ENCODE measurements at regions not wholly inside any gene's neighbourhood (a gene's known extent, or its start where the extent isn't known, plus 50 kb on each side); places are given as distances from the start of the nearest gene placed in this dataset.

DNA sequence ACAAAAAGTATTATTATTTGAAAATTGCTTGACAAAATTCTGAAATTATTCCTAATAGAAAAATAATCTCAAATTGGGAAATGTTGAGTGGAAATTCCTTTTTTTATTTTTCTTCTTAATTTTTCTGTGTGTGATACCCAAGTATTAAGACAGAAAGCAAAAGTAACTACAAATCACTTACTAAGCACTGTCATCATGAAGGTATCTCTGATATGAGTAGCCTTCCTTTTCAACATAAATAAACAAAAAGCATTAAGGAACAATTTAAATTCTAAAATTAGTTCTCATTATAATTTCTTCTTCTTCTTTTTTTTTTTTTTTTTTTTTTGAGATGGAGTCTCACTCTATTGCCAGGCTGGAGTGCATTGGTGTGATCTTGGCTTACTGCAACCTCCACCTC lies 174.2 kb upstream of the RBMS1 start (continued):
- TF ChIP-seq, protein P1, sequence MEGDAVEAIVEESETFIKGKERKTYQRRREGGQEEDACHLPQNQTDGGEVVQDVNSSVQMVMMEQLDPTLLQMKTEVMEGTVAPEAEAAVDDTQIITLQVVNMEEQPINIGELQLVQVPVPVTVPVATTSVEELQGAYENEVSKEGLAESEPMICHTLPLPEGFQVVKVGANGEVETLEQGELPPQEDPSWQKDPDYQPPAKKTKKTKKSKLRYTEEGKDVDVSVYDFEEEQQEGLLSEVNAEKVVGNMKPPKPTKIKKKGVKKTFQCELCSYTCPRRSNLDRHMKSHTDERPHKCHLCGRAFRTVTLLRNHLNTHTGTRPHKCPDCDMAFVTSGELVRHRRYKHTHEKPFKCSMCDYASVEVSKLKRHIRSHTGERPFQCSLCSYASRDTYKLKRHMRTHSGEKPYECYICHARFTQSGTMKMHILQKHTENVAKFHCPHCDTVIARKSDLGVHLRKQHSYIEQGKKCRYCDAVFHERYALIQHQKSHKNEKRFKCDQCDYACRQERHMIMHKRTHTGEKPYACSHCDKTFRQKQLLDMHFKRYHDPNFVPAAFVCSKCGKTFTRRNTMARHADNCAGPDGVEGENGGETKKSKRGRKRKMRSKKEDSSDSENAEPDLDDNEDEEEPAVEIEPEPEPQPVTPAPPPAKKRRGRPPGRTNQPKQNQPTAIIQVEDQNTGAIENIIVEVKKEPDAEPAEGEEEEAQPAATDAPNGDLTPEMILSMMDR (conservative IDR thresholded peaks at IDR 0.05; ENCODE audit: low read depth in 2 of 2): no peak
- TF ChIP-seq NANOG (IDR thresholded peaks at IDR 0.05; ENCODE audit: borderline replicate concordance) (no peak), JUNB (IDR thresholded peaks at IDR 0.05; ENCODE audit: unreplicated experiment) (no peak)
- TF ChIP-seq, protein P2, sequence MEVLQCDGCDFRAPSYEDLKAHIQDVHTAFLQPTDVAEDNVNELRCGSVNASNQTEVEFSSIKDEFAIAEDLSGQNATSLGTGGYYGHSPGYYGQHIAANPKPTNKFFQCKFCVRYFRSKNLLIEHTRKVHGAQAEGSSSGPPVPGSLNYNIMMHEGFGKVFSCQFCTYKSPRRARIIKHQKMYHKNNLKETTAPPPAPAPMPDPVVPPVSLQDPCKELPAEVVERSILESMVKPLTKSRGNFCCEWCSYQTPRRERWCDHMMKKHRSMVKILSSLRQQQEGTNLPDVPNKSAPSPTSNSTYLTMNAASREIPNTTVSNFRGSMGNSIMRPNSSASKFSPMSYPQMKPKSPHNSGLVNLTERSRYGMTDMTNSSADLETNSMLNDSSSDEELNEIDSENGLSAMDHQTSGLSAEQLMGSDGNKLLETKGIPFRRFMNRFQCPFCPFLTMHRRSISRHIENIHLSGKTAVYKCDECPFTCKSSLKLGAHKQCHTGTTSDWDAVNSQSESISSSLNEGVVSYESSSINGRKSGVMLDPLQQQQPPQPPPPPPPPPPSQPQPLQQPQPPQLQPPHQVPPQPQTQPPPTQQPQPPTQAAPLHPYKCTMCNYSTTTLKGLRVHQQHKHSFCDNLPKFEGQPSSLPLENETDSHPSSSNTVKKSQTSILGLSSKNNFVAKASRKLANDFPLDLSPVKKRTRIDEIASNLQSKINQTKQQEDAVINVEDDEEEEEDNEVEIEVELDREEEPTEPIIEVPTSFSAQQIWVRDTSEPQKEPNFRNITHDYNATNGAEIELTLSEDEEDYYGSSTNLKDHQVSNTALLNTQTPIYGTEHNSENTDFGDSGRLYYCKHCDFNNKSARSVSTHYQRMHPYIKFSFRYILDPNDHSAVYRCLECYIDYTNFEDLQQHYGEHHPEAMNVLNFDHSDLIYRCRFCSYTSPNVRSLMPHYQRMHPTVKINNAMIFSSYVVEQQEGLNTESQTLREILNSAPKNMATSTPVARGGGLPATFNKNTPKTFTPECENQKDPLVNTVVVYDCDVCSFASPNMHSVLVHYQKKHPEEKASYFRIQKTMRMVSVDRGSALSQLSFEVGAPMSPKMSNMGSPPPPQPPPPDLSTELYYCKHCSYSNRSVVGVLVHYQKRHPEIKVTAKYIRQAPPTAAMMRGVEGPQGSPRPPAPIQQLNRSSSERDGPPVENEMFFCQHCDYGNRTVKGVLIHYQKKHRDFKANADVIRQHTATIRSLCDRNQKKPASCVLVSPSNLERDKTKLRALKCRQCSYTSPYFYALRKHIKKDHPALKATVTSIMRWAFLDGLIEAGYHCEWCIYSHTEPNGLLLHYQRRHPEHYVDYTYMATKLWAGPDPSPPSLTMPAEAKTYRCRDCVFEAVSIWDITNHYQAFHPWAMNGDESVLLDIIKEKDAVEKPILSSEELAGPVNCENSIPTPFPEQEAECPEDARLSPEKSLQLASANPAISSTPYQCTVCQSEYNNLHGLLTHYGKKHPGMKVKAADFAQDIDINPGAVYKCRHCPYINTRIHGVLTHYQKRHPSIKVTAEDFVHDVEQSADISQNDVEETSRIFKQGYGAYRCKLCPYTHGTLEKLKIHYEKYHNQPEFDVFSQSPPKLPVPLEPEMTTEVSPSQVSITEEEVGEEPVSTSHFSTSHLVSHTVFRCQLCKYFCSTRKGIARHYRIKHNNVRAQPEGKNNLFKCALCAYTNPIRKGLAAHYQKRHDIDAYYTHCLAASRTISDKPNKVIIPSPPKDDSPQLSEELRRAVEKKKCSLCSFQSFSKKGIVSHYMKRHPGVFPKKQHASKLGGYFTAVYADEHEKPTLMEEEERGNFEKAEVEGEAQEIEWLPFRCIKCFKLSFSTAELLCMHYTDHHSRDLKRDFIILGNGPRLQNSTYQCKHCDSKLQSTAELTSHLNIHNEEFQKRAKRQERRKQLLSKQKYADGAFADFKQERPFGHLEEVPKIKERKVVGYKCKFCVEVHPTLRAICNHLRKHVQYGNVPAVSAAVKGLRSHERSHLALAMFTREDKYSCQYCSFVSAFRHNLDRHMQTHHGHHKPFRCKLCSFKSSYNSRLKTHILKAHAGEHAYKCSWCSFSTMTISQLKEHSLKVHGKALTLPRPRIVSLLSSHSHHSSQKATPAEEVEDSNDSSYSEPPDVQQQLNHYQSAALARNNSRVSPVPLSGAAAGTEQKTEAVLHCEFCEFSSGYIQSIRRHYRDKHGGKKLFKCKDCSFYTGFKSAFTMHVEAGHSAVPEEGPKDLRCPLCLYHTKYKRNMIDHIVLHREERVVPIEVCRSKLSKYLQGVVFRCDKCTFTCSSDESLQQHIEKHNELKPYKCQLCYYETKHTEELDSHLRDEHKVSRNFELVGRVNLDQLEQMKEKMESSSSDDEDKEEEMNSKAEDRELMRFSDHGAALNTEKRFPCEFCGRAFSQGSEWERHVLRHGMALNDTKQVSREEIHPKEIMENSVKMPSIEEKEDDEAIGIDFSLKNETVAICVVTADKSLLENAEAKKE (CRISPR knock-in tag; IDR thresholded peaks at IDR 0.05): no peak

GRCh38 chr2:160670618-160671017 lies 177.0 kb upstream of the RBMS1 start:
- Histone ChIP-seq H3K9me2 (ENCODE audit: insufficient read depth) (no peaks in the 10 kb centered on the region), H3K27ac (ENCODE audit: low read depth) (no peak overlapping the region), H3K4me3 (no peak overlapping the region), H3K4me2 (no peak overlapping the region), H3K36me3 (ENCODE audit: insufficient read depth) (no peaks in the 10 kb centered on the region), H2AFZ (no peak overlapping the region), H4K20me1 (replicated peaks; ENCODE audit: insufficient read depth) (no peaks in the 10 kb centered on the region), H3F3A (replicated peaks; ENCODE audit: low read depth) (no peaks in the 10 kb centered on the region), H3K79me2 (replicated peaks; ENCODE audit: insufficient read depth) (no peaks in the 10 kb centered on the region), H3K27me3 (ENCODE audit: insufficient read depth) (no peaks in the 10 kb centered on the region), H3K4me1 (ENCODE audit: insufficient read depth) (peaks cover 4% of the 10 kb centered on the region; the same call in 1 of the 2 replicates)
- Mint-ChIP-seq H3K4me3 (no peak overlapping the region), H3K4me1 (peaks cover 2% of the 10 kb centered on the region; the same call in 1 of the 3 replicates), H3K27me3 (ENCODE audit: insufficient read depth, low read depth, poor library complexity) (no peaks in the 10 kb centered on the region), H3K27ac (no peak overlapping the region), H3K36me3 (ENCODE audit: low read depth) (no peaks in the 10 kb centered on the region), H3K9me3 (no peaks in the 10 kb centered on the region)
- ATAC-seq (no peak), DNase-seq (ENCODE audit: low spot score) (no peak)
- no peak for TF ChIP-seq ZNF331 (CRISPR knock-in tag; IDR thresholded peaks at IDR 0.05; ENCODE audit: low read depth)
- TF ChIP-seq NANOG (IDR thresholded peaks at IDR 0.05; ENCODE audit: borderline replicate concordance): no peak
- no peak for TF ChIP-seq EZH2phosphoT487 (IDR thresholded peaks at IDR 0.05; ENCODE audit: unreplicated experiment)
- TF ChIP-seq, protein P1 (conservative IDR thresholded peaks at IDR 0.05; ENCODE audit: low read depth in 2 of 2): no peak
- TF ChIP-seq CREB1 (CRISPR knock-in tag; IDR thresholded peaks at IDR 0.05; ENCODE audit: low read depth): no peak
- no peak for TF ChIP-seq POLR2AphosphoS5 (IDR thresholded peaks at IDR 0.05; ENCODE audit: low read depth)
- TF ChIP-seq, protein P3, sequence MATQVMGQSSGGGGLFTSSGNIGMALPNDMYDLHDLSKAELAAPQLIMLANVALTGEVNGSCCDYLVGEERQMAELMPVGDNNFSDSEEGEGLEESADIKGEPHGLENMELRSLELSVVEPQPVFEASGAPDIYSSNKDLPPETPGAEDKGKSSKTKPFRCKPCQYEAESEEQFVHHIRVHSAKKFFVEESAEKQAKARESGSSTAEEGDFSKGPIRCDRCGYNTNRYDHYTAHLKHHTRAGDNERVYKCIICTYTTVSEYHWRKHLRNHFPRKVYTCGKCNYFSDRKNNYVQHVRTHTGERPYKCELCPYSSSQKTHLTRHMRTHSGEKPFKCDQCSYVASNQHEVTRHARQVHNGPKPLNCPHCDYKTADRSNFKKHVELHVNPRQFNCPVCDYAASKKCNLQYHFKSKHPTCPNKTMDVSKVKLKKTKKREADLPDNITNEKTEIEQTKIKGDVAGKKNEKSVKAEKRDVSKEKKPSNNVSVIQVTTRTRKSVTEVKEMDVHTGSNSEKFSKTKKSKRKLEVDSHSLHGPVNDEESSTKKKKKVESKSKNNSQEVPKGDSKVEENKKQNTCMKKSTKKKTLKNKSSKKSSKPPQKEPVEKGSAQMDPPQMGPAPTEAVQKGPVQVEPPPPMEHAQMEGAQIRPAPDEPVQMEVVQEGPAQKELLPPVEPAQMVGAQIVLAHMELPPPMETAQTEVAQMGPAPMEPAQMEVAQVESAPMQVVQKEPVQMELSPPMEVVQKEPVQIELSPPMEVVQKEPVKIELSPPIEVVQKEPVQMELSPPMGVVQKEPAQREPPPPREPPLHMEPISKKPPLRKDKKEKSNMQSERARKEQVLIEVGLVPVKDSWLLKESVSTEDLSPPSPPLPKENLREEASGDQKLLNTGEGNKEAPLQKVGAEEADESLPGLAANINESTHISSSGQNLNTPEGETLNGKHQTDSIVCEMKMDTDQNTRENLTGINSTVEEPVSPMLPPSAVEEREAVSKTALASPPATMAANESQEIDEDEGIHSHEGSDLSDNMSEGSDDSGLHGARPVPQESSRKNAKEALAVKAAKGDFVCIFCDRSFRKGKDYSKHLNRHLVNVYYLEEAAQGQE (IDR thresholded peaks at IDR 0.05; ENCODE audit: unreplicated experiment): no peak
- no peak for TF ChIP-seq EZH2 (IDR thresholded peaks at IDR 0.05; ENCODE audit: low read depth, unreplicated experiment)
- TF ChIP-seq ZNF114 (CRISPR knock-in tag; IDR thresholded peaks at IDR 0.05): no peak
